ENCODE measurements at regions not wholly inside any gene's neighbourhood (a gene's known extent, or its start where the extent isn't known, plus 50 kb on each side); places are given as distances from the start of the nearest gene placed in this dataset.
"Not testable (repeated sequence)": the region's sequence is repeated elsewhere in the genome, so short reads cannot be mapped to it uniquely, and the experiment has no call there.

- DNase-seq (ENCODE audit: low spot score): no peak
- Histone ChIP-seq H3K27ac (no peak overlapping the region), H3K36me3 (no peaks in the 10 kb centered on the region), H3K4me1 (replicated peaks) (no peaks in the 10 kb centered on the region), H3K9me3 (no peaks in the 10 kb centered on the region), H3K27me3 (replicated peaks; ENCODE audit: insufficient read depth) (no peaks in the 10 kb centered on the region), H3K4me3 (no peak overlapping the region)
- 89% methylated on average over 3 of the region's 3 CpGs for WGBS
- no peak for TF ChIP-seq POLR2A (IDR thresholded peaks at IDR 0.05)
- no peak for TF ChIP-seq CTCF (IDR thresholded peaks at IDR 0.05)
- TF ChIP-seq POLR2AphosphoS5 (IDR thresholded peaks at IDR 0.05): no peak
- intact Hi-C loops (cut with DNase I): no loop called here
Observed at GRCh38 chrX:36897690-36898089, 110.5 kb upstream of the FAM47C start.

GRCh38 chrX:36898301-36898700 lies 109.9 kb upstream of the FAM47C start:
- WGBS: 42% methylated on average over 3 of the region's 3 CpGs
- Histone ChIP-seq H3K9me3 (no peaks in the 10 kb centered on the region), H3K36me3 (no peaks in the 10 kb centered on the region), H3K4me1 (replicated peaks) (no peaks in the 10 kb centered on the region), H3K27me3 (replicated peaks; ENCODE audit: insufficient read depth) (no peaks in the 10 kb centered on the region), H3K4me3 (no peak overlapping the region), H3K27ac (no peak overlapping the region)
- intact Hi-C loops (cut with DNase I): no loop called here
- TF ChIP-seq CTCF (IDR thresholded peaks at IDR 0.05): peak in 2 of 4 experiments; percentile 11 to 14
- no peak for TF ChIP-seq POLR2AphosphoS5 (IDR thresholded peaks at IDR 0.05)
- TF ChIP-seq POLR2A (IDR thresholded peaks at IDR 0.05): no peak
- no peak for DNase-seq (ENCODE audit: low spot score)

- H3K27me3 ChIP-seq (replicated peaks; ENCODE audit: insufficient read depth); H3K9me3 ChIP-seq; intact Hi-C loops (cut with DNase I); H3K4me1 ChIP-seq (replicated peaks); H3K4me3 ChIP-seq; DNase-seq (ENCODE audit: low spot score); H3K27ac ChIP-seq; H3K36me3 ChIP-seq: not testable (repeated sequence)
- 97% methylated on average over 3 of the region's 3 CpGs for WGBS
Observed at GRCh38 chrX:36904561-36904960, 103.6 kb upstream of the FAM47C start.

GRCh38 chrX:36908801-36909675 lies 99.1 kb upstream of the FAM47C start:
- no peak for DNase-seq (ENCODE audit: low spot score)
- no peak overlapping the region for H3K4me3 ChIP-seq
- 49% methylated on average over 6 of the region's 6 CpGs for WGBS
- no peaks in the 10 kb centered on the region for H3K36me3 ChIP-seq
- no peaks in the 10 kb centered on the region for H3K27me3 ChIP-seq (replicated peaks; ENCODE audit: insufficient read depth)
- H3K9me3 ChIP-seq: no peaks in the 10 kb centered on the region
- H3K27ac ChIP-seq: no peak overlapping the region
- intact Hi-C loops (cut with DNase I): no loop called here
- TF ChIP-seq POLR2AphosphoS5 (IDR thresholded peaks at IDR 0.05): no peak
- TF ChIP-seq CTCF (IDR thresholded peaks at IDR 0.05): peak in 3 of 4 experiments; percentile 16 to 36 (median 27)
- no peaks in the 10 kb centered on the region for H3K4me1 ChIP-seq (replicated peaks)

- DNase-seq (ENCODE audit: low spot score): no peak
Observed at GRCh38 chrX:36909676-36910030, 98.5 kb upstream of the FAM47C start.

More at GRCh38 chrX:36909676-36910030, 98.5 kb upstream of the FAM47C start:
- Histone ChIP-seq H3K36me3 (no peaks in the 10 kb centered on the region), H3K4me1 (replicated peaks) (no peaks in the 10 kb centered on the region), H3K9me3 (no peaks in the 10 kb centered on the region), H3K27ac (no peak overlapping the region), H3K27me3 (replicated peaks; ENCODE audit: insufficient read depth) (no peaks in the 10 kb centered on the region), H3K4me3 (no peak overlapping the region)
- 22% methylated on average over 4 of the region's 4 CpGs for WGBS
- intact Hi-C loops (cut with DNase I): no loop called here
- TF ChIP-seq CTCF (IDR thresholded peaks at IDR 0.05) (no peak), POLR2AphosphoS5 (IDR thresholded peaks at IDR 0.05) (no peak), POLR2A (IDR thresholded peaks at IDR 0.05) (no peak)
